NB4 (cell line): ENCODE measurements at regions not wholly inside any gene's neighbourhood (a gene's known extent, or its start where the extent isn't known, plus 50 kb on each side); places are given as distances from the start of the nearest gene placed in this dataset.

Experiments used
- DNase-seq: peaks from one replicate; pipeline ENCODE4 v3.0.0; 2010; ENCODE audit warnings: low read depth
- H3K4me3 ChIP-seq: one replicate; pipeline ENCODE4 v1.5.1; 2011; ENCODE audit warnings: mild to moderate bottlenecking, low read depth, low read length, moderate library complexity
- MAX ChIP-seq: IDR thresholded peaks from 2 replicates; pipeline ENCODE4 v1.6.1; 2011; ENCODE audit warnings: low read depth, low read length
- MYC ChIP-seq: IDR thresholded peaks from 2 replicates; pipeline ENCODE4 v1.6.1; 2011; ENCODE audit warnings: low read depth, low read length
- POLR2A ChIP-seq: IDR thresholded peaks from 2 replicates; pipeline ENCODE4 v1.6.1; 2011; ENCODE audit warnings: mild to moderate bottlenecking; ENCODE audit not compliant: insufficient read length; ENCODE audit errors: extremely low read depth
- TF ChIP-seq, protein P1 (sequence below): IDR thresholded peaks from one replicate; pipeline ENCODE4 v1.5.1; 2012; ENCODE audit warnings: low read depth, low read length

- H3K4me3 ChIP-seq: no peak overlapping the region
- no peak for DNase-seq
- TF ChIP-seq, protein P1, sequence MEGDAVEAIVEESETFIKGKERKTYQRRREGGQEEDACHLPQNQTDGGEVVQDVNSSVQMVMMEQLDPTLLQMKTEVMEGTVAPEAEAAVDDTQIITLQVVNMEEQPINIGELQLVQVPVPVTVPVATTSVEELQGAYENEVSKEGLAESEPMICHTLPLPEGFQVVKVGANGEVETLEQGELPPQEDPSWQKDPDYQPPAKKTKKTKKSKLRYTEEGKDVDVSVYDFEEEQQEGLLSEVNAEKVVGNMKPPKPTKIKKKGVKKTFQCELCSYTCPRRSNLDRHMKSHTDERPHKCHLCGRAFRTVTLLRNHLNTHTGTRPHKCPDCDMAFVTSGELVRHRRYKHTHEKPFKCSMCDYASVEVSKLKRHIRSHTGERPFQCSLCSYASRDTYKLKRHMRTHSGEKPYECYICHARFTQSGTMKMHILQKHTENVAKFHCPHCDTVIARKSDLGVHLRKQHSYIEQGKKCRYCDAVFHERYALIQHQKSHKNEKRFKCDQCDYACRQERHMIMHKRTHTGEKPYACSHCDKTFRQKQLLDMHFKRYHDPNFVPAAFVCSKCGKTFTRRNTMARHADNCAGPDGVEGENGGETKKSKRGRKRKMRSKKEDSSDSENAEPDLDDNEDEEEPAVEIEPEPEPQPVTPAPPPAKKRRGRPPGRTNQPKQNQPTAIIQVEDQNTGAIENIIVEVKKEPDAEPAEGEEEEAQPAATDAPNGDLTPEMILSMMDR: no peak
- no peak for TF ChIP-seq POLR2A
- TF ChIP-seq MYC: no peak
- no peak for TF ChIP-seq MAX
Measured at GRCh38 chr7:108818742-108819141, 249.1 kb downstream of the DNAJB9 start.

DNA sequence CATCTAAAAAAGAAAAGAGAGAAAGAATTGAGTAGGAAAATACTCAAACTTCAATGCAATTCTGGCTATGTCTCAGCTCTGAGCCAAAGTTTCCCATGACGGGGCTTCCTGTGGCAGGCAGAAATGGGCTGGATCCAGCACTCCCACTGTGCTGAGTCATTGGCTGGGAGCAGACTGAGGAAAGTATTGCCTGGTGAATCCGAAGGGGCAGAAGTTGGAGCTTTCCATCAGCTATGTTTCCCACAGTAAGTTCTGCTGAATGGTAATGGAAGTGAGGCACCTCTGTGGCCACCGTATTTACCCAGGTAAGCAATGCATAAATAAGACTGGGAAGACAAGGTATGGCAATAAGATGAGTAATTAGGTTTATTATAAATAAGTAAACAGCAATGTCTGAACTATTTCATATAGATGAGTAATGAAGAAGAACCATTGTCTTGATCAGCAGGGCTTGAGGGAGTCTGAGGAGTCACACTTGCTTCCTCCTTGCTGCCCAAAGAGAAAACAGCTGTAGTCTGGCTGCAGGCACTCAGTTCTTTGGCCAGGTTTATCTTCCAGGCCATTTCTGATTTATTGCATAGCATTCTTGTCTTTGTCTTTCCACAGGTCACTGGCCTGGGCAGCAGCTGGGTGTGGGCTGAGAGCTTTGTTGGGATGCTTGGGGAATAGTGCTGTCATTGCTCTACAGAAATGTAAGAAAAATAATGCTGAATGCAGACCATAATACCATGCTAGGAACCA lies 255.3 kb downstream of the DNAJB9 start:
- no peak for TF ChIP-seq MAX
- TF ChIP-seq POLR2A: no peak
- TF ChIP-seq, protein P1: no peak
- TF ChIP-seq MYC: no peak
- no peak for DNase-seq
- no peak overlapping the region for H3K4me3 ChIP-seq

- no peak for DNase-seq
- TF ChIP-seq MYC (no peak), POLR2A (no peak), MAX (no peak)
- TF ChIP-seq, protein P1: no peak
- H3K4me3 ChIP-seq: no peak overlapping the region
Measured at GRCh38 chr7:108825581-108825909, 255.9 kb downstream of the DNAJB9 start.

DNA sequence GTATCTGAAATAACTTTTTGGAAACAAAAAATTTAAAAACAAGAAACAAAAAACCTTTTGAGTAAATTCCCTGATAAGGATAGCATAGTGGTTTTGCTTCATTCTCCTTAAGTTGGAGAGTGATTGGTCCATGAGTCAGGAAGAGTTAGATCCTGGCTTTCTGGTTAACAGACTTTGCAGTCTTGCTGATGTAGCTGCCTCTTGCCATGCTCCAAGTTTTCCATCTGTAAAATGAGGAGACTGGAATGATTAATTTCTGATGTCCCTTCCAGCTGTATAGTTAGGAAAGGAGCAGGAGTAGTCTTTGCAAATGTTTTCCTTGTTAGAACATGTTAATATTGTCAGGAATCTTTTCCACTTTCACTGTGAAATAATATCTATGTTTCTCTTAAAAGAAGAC lies 266.6 kb downstream of the DNAJB9 start:
- no peak overlapping the region for H3K4me3 ChIP-seq
- no peak for DNase-seq
- TF ChIP-seq, protein P1: no peak
- TF ChIP-seq MYC (no peak), POLR2A (no peak), MAX (no peak)

DNA sequence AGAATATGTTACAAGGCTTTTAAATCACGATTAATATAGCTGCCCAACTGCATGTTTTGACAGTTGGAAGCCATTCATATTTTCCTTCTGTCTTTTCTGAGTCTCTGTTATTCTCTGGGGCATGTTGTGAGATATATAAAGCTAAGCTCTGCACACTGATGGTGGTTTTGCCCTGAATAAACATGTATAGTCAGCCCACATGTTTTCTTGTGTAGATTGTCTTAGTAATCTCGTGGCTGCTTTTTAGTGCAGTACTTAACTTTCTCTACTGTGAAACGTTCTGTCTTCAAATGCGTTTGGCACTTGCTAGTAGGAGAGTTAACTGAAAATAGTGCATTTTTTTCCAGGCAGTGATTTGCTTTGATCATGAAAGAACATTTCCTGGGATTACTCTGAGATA lies 268.5 kb downstream of the DNAJB9 start:
- no peak overlapping the region for H3K4me3 ChIP-seq
- TF ChIP-seq POLR2A (no peak), MYC (no peak), MAX (no peak)
- TF ChIP-seq, protein P1: no peak
- no peak for DNase-seq

DNA sequence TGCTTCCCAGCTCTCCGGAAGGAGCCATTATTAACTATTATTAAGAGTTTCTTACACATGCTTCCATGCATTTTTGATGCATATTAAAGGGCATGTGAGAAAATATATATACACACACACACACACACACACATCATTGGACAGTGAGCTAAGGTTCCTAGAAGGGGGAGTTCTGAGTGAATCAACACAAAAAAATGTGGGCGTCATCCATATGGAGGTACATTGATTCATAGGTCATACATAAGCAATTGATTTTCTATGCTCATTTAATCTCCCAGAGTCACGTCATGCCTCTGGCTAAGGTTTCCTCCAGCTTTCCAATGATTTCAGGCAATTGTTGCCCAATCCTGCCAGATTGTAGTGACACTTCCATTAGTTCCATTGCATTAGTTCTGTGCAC lies 269.4 kb downstream of the DNAJB9 start:
- TF ChIP-seq, protein P1: no peak
- TF ChIP-seq MAX (no peak), MYC (no peak), POLR2A (no peak)
- DNase-seq: no peak
- H3K4me3 ChIP-seq: no peak overlapping the region
